ENCODE measurements at regions not wholly inside any gene's neighbourhood (a gene's known extent, or its start where the extent isn't known, plus 50 kb on each side); places are given as distances from the start of the nearest gene placed in this dataset.

DNA sequence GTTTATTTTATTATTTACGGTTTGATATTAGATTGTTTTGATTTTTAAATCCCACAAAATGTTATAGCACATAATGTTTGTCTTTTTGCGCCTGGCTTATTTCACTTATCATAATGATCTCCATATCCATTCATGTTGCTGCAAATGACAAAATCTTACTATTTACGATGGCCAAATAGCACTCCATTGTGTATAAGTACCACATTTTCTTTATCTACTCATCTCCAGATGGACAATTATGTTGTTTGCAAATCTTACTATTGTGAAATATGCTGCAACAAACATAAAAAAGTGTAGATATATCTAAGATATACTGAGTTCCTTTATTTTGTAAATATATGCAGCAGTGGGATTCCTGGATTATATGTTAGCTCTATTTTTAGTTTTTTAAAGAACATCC is 1568.3 kb downstream of the AMY1C start:
- WGBS (ENCODE audit: extremely low coverage, insufficient read length, low lambda C conversion rate): no CpG with 5 or more reads among the region's 3 CpGs
- H3K4me1 ChIP-seq (ENCODE audit: insufficient read depth, low read length): no peaks in the 10 kb centered on the region
- no peak overlapping the region for H2BK20ac ChIP-seq (ENCODE audit: low read depth, low read length, poor library complexity, severe bottlenecking)
- H3K56ac ChIP-seq (ENCODE audit: insufficient read length, low read depth, low read length): no peak overlapping the region
- no peak overlapping the region for H4K5ac ChIP-seq (ENCODE audit: insufficient read length, low read depth, low read length)
- H2AFZ ChIP-seq (ENCODE audit: low read length): no peak overlapping the region
- no peak overlapping the region for H3K4me3 Mint-ChIP-seq
- no peak overlapping the region for H2BK15ac ChIP-seq (ENCODE audit: low read depth, low read length)
- no peak overlapping the region for H3K18ac ChIP-seq (ENCODE audit: insufficient read length, low read depth, low read length)
- DNase-seq: no peak
- H3K23me2 ChIP-seq (ENCODE audit: insufficient read length, low read depth, low read length, poor library complexity, severe bottlenecking): no peaks in the 10 kb centered on the region
- no peaks in the 10 kb centered on the region for H3K4me1 Mint-ChIP-seq
- no peak overlapping the region for H3T11ph ChIP-seq (ENCODE audit: low read length)
- no peaks in the 10 kb centered on the region for H3K79me1 ChIP-seq (ENCODE audit: insufficient read depth, low read depth, low read length, poor library complexity, severe bottlenecking)
- TF ChIP-seq, protein P1, sequence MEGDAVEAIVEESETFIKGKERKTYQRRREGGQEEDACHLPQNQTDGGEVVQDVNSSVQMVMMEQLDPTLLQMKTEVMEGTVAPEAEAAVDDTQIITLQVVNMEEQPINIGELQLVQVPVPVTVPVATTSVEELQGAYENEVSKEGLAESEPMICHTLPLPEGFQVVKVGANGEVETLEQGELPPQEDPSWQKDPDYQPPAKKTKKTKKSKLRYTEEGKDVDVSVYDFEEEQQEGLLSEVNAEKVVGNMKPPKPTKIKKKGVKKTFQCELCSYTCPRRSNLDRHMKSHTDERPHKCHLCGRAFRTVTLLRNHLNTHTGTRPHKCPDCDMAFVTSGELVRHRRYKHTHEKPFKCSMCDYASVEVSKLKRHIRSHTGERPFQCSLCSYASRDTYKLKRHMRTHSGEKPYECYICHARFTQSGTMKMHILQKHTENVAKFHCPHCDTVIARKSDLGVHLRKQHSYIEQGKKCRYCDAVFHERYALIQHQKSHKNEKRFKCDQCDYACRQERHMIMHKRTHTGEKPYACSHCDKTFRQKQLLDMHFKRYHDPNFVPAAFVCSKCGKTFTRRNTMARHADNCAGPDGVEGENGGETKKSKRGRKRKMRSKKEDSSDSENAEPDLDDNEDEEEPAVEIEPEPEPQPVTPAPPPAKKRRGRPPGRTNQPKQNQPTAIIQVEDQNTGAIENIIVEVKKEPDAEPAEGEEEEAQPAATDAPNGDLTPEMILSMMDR (conservative IDR thresholded peaks at IDR 0.05): no peak
- H3K27ac ChIP-seq (ENCODE audit: insufficient read length, low read depth, low read length): no peak overlapping the region
- H4K20me1 ChIP-seq (ENCODE audit: control insufficient read depth, insufficient read depth, insufficient read length): no peaks in the 10 kb centered on the region
- H2BK12ac ChIP-seq (ENCODE audit: insufficient read length, low read depth, low read length): no peak overlapping the region
- no peak overlapping the region for H4K8ac ChIP-seq (replicated peaks; ENCODE audit: insufficient read length, low read depth, low read length)
- no peak overlapping the region for H3K27ac Mint-ChIP-seq
- H3K36me3 Mint-ChIP-seq (ENCODE audit: insufficient read depth in 1 of 3, low read depth in 3 of 3): peaks cover 0 to 2% (median 0%) of the 10 kb centered on the region in 3 experiments; a peak in 2 of 7 replicates
- H3K27me3 Mint-ChIP-seq (ENCODE audit: low read depth): no peaks in the 10 kb centered on the region; the same call in 1 of the 2 replicates
- H2BK5ac ChIP-seq (ENCODE audit: insufficient read length, low read length): no peak overlapping the region
- H3K14ac ChIP-seq (ENCODE audit: insufficient read depth, low read length): no peak overlapping the region
- H3K9me3 Mint-ChIP-seq: peaks cover 0 to 2% of the 10 kb centered on the region in 2 experiments; a peak in 1 of 5 replicates
- no peaks in the 10 kb centered on the region for H3K79me2 ChIP-seq (ENCODE audit: insufficient read depth, low read length)
- no peak overlapping the region for H3K9ac ChIP-seq (ENCODE audit: extremely low read depth, insufficient read length, low read length)
- H3K27me3 ChIP-seq (ENCODE audit: insufficient read depth, low read length): no peaks in the 10 kb centered on the region
- H3K4ac ChIP-seq (ENCODE audit: low read depth, low read length): no peak overlapping the region
- H3K4me2 ChIP-seq (ENCODE audit: insufficient read depth, insufficient read length, low read length): no peak overlapping the region
- no peaks in the 10 kb centered on the region for H3K9me3 ChIP-seq (ENCODE audit: control insufficient read depth, low read depth, low read length)
- H4K91ac ChIP-seq (ENCODE audit: insufficient read length, low read depth, low read length): no peak overlapping the region
- H2AK5ac ChIP-seq (ENCODE audit: insufficient read length, low read length): no peak overlapping the region
- no peak overlapping the region for H2BK120ac ChIP-seq (ENCODE audit: low read depth, low read length, poor library complexity, severe bottlenecking)
- no peak overlapping the region for H3K23ac ChIP-seq (ENCODE audit: insufficient read length, low read depth, low read length)

Measured in H9 (cell line).